H4 (cell line): ENCODE measurements at regions not wholly inside any gene's neighbourhood (a gene's known extent, or its start where the extent isn't known, plus 50 kb on each side); places are given as distances from the start of the nearest gene placed in this dataset.
"Not testable (repeated sequence)": the region's sequence is repeated elsewhere in the genome, so short reads cannot be mapped to it uniquely, and the experiment has no call there.

Experiments
- DNase-seq: peaks from one replicate; pipeline ENCODE4 v3.0.0-alpha.2; 2015; ENCODE audit warnings: low spot score

DNA sequence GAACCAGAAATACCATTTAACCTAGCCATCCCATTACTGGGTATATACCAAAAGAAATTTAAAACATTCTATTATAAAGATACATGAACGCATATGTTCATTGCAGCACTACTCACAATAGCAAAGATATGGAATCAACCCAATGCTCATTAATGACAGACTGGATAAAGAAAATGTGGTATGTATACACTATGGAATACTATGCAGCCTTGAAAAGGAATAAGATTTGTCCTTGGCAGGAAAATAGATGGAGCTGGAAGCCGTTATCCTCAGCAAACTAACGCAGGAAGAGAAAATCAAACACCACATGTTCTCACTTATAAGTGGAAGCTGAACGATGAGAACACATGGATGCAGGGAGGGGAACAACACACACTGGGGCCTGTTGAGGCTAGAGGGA, 146.1 kb upstream of the HMGA2 start:
- DNase-seq: not testable (repeated sequence)

DNA sequence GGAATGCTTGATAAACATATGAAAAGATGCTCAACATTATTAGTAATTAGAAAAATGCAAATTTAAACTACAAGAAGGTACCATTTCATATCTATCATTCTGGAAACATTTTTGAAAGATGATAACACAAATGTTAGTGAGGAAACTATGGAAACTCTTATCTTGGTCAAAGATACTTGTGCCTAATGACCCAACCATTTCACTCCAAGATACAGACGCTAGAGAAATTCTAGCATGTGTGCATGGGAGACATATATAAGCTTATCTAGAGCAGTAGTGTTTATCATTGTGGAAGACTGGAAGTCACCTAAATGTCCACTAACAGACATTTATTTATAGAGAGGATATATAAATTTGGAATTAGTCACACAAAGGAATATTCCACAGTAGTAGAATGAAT, 143.1 kb upstream of the HMGA2 start:
- DNase-seq: no peak

DNA sequence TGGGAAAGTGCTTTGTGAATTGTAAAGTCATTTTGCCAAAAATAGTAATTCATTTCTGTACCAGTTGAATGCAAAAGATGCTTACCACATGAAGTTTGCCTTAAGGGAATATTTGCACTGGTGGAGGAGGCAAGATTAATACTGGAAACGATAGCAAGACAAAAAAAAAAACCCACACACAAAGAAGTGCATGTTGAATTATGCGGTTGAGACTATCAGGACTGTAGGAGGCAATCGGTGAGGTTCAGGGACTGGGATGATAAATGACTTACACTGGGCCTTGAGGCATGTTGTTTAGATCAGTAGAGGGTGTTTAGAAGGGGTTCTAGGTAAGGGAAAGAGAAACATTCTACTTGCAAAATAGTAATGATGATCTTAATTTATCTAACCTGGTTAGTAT, 142.2 kb upstream of the HMGA2 start:
- no peak for DNase-seq

DNA sequence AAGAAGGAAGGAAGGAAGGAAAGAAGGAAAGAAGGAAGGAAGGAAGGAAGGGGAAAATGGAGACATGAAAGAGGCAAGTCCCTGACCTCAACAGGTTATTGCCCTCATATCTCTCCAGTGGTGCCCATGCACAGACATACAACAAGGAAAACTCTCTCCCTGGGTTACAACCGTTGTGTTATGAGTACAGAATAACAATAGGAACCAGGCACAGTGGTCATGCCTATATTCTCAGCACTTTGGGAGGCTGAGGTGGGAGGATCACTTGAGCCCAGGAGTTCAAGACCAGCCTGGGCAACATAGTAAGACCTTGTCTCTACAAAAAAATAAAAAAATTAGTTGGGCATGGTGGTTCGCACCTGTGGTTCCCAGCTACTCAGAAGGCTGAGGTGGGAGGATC, 139.4 kb upstream of the HMGA2 start:
- no peak for DNase-seq

DNA sequence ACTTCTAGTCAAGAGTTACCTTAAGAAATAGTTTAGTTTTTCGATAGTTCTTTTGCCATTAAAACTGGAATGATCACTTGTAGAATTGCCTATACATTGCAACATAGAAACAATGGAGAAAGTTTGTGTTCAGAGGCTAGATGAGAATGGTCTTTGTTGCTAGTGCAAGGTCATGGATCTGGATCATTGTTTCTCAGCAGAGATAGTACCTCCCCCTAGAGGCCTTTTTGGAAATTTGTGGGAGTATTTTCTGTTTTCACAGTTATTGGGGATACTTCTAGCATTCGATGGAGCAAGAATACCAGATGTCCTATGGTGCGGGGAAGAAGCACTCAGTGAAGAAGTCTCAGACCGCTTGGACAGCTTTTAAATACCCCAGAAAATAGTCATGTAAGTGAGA, 138.8 kb upstream of the HMGA2 start:
- DNase-seq: peak; percentile 29

DNA sequence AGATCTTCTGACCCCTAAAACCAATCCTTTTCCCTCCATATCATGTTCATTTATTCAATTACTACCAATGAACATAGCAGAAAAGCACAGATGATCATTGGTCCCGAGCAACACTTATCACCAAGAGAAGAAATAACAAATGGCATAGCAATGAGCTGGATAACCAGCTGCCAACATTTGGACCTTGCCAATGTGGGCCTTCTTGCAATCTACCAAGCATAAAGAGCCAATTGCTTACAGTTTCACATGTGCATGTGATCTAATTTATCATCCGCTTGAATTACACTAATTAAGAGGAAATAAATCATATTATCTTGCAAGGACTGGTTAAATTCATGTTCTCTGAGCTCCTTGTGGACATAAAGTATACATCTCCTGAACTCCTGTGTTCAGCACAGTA, 134.8 kb upstream of the HMGA2 start:
- DNase-seq: no peak

DNA sequence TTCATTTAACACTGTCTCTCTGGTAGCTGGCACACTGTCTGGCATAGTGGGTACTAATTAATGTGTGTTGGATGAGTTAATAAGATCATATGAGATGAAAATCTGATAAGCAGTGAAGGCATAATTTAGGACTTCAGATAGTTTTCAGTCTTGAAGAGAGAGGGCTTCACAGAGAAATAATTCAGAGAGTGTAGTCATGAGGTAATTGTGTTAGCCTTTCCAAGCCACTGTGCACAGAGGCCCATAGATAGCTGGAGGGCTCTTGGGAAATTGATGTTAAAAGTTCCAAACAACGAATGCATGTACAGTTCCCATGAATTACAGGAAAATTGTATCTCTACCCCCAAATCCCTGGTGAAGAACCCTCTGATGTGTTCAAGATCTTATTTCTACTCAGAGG, 133.8 kb upstream of the HMGA2 start:
- no peak for DNase-seq

DNA sequence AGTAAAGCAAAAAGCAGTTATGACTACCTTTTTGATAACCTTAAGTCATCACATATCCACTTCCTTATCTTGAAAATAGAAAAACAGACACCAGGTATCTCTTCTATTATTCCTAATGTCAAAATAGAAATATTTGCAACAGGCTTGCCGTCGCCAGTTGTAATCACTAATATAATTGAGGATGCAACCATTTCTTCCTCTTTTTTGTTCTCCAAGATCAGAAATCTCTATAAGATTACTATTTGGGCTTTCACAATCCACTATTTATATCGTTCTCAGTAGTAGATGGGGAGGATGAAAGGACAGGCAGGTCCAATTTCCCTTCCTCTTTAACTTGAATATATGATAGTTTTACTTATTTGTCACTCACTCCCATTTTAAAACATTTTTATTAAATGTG, 130.2 kb upstream of the HMGA2 start:
- DNase-seq: no peak

DNA sequence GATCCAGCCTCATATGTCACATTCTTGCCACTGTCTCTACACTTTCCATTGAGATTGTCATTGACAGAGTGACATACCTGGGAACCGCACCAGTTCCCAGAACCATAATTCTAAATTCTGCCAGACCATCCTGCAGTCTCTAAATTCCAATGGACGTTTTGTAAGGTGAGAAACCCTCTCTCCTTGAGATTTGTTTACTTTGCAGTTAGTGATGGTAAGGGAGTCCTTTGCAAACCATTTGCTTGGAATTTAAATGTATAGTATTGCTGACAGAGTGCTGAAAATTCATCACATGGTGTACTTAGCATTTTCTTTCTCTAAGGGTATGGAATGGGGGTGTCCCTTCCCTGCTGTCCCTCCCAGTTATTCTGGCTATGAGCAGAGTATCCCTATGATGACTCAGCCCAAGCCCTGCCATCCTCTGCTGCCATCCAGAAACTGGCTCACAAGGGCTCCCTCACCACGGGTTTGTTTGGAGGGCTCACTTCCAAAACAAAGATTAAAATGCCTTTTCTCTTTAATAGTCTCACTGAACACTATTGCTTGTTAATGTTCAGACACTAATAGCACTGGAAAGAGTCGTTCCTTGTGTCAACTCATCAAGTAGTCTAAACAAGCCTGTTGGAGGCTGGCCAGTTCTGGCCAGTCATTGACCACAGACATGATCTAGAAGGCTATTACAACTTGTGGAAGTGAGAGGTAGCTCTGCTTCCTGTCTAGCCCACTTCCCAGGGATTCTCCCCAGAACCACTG, 129.0 kb upstream of the HMGA2 start:
- peak; percentile 98 for DNase-seq

DNA sequence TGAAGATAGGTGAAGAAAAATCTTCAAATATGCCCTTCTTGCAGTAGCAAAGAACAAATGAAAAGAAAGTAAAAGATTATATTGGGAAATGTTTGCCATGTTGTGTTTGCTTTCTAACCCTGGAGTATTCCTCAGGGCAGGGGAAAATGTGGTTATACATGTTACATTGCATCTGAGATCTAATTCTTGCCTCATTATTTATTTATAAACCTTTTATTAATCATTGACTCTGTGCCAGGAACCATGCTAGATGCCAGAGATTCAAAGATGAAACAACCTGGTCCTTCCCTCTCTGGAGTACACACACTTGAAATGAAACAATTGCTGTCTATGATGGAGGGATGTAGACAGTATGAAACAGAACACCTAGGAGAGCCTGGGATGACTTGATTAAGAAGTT, 128.1 kb upstream of the HMGA2 start:
- DNase-seq: no peak

DNA sequence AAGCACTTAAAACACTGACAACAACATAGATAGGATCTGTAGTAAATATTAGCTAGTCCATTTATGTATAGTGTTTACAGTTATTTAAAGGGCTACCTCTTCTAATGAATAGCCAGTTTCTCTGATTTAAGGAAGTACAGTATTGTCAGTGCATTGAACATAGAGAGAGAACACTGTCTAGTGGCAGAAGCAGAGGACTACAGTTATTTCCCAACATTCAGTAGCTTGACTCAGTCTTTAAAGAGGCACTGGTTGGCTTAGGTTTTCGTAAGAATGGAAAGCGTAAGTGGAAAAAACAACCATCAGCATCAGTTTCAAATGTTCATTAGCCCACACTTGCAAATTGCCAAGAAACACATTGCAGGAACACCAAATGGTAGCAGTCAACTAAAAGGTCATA, 125.0 kb upstream of the HMGA2 start:
- DNase-seq: peak; percentile 28

DNA sequence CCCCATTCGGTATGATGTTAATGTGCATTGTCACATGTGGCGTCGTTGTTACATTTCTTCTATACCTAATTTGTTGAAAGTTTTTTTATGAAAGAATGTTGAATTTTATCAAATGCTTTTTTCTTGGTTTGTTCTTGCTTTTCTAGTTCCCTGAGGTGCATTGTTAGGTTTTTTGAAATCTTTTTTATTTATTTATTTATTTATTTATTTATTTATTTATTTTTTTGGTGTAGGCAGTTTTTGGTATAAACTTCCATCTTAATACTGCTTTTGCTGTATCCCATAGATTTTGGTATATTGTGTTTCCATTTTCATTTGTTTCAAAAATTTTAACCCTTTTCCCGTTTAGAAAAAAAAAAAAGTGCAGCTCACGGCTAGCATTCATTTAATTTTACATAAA, 121.1 kb upstream of the HMGA2 start:
- DNase-seq: no peak

DNA sequence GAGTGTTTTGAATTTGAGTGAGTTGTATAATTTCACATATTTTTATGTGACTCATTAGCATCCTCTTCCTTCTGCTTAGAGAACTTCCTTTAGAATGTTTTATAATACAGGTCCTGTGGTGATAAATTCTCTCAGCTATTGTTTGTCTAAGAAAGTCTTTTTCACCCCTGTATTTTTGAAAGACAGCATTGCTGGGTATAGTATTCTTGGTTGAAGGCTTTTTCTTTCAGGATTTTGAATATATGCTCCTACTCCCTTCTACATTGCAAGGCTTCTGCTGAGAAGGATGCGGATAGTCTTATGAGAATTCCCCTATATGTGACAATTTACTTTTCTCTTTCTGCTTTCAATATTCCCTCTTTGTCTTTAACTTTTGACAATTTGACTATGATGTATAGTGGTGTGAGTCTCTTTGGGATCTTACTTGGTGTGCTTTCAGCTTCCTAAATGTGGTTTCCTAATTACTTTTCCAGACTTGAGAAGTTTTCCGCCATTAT, 118.9 kb upstream of the HMGA2 start:
- DNase-seq: no peak

DNA sequence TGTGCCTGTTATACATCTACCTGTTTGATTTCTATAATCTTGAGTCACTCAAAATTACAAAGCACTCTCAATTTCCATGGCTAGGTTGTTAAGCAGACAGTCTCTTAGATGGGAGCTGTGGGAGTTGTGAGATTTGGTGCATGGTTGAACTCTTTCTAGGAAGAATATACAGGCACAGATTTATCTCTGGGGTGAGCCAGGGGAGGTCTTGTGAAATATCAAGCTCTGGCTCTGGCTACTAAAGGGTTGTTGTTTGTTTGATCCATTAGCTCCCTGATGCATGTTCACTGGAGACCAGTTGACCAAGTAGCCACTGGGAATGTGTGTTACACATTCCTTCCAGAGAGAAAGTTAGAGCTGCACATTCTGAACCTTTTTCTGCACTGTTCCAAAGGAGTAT, 117.2 kb upstream of the HMGA2 start:
- DNase-seq: no peak

DNA sequence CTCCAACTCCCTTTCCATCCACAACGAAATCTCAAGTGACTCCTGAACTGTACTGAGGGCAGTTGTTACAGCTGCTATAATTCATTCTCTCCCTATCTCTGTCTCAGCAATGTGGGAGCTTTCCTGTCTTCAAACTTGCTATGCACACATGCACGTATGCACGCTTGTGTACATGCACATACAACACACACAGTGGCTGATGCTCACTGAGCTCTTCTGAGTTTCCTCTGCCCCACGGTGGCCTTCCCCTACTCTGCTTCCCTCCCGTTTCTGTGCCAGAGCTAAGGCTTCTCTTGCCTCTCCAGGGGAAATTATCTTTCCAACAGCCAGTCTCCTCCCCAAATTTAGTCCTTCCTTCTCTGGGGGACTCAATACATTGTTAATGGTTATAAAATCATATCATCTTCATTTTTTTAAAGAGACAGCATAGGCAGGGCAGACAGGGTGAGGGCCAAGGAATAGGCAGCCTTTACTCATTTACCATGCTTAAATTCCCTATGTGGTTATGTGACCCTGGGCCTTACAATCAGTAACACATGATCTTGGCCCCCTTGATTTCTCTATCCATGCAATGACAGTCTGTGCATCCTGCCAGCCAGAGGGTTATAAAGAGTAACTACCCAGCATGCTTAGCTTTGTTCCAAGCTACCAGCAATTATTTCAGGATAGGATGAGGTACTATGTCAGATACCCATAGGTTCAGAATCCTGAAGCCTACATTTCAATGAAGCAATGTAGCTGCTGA, 111.9 kb upstream of the HMGA2 start:
- no peak for DNase-seq

DNA sequence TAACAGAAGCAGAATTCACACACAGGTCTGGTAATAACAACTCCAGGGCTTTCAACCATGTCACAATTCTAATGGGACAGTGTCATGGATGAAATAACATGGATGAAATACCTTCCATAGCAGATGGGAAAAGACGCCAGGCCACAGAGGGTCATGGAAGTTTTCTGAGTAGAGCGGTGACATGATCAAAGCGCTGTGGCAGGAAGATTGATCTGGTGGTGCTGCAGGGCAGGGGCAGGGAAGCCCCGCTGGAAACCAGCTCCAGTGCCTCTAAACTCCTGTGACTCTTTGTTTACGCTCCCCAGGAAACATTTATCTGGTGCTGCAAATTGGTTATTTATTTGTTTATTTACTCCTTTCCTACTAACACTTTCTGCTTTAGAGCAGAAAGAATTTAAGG, 108.3 kb upstream of the HMGA2 start:
- DNase-seq: no peak

DNA sequence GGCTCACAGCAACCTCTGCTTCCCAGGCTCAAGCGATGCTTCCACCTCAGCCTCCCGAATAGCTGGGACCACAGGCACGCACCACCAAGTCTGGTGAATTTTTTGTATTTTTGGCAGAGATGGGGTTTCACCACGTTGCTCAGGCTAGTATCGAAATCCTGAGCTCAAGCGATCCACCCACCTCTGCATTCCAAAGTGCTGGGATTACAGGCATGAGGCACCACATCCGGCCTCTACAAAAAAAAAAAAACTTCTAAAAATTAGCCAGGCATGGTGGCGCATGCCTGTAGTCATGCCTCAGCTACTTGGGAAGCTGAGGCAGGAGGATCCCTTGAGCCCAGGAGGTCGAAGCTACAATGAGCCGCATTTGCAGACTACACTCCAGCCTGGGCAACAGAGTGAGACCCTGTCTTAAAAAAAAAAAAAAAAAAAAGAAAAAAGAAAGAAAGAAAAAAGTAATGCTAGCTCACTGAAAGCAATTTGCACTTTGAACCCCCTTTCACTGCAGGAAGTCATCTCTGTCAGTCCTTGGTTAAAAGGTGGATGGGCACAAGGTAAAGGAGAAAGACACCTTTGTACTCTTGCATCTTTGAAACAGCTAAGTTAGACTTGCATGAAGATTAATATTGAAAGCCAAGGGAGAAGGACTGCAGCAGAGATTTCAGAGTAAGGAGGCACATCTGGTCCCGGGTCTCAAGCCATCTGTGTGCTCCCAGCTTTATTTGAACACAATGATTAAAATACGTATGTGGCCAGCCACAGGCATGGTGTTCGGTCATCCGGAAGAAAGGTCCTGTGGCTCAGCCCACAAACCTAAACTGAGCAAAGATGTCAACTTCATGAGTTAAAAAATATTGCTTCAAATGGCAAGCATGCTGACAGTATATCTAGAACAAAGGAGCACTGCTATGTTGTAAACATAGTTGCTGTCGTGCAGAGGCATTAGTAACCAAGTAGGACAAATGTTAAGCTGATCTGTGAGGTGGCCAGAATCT, 103.8 kb upstream of the HMGA2 start:
- peak; percentile 58 for DNase-seq

DNA sequence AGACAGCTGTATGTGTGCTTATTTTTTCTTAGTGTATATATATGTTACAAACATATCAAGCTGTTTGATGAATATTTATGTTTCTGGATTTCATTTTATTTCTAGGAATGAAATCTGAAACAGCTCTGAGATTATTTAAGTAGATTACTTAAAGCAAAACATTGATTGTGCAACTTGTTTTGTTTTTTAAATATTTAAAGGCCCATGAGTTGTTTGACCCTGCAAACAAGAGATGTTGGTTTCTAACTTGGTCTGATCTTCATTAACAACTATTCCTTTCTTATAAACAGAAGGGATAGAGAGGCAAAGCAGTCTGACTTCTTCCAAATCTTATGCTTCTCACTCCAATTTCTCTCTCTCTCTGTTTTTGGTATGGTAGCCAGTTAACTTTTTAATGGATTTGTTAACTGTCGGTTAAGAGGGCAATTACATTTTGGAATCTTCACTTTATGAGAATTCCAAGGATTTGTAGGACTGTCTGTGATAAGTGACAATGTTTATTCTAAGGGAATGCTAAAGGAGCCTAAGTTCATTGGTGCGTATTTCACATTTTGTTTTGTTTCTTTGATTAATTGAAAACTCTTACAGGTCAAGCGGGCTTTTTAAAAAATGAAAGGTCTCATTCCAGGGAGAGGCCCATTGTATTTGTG, 102.6 kb upstream of the HMGA2 start:
- no peak for DNase-seq

DNA sequence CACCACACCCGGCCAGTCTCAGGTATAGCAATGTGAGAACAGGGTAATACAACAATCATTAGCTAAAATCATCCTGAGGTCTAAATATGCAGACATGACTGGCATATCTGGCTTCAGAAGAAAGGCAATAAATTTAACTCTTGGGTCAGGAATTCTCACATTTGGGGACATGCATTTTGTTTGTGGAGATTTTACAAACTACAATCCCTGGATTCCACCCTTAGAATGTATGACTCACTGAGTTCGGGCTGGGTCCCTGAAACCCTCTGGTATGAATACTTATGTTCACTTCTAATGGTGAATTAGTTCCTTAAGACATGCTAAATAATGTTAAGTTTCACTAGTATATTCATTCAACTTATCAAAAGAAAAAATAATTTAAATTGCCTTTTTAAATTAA, 98.9 kb upstream of the HMGA2 start:
- DNase-seq: no peak

DNA sequence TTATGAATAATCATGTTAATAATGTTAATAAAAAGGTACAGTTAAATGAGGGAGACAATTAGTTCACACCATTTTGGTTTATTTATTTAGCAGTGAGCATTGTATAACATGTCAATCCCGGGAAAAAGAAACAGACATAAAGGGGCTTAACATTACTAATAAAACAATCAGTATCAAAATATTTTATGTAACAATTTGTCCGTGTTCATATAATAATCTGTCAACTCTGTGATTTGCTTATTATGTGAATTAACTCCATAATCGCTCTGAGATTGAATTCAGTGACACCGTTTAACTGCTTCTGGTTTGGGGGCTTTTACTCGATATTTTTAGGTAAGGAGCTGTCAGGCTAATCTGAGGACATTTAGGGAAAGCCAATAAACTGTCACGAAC, 95.8 kb upstream of the HMGA2 start:
- DNase-seq: no peak
